Right lobe of liver (tissue), 6 donors: ENCODE measurements at regions not wholly inside any gene's neighbourhood (a gene's known extent, or its start where the extent isn't known, plus 50 kb on each side); places are given as distances from the start of the nearest gene placed in this dataset.

Experiments used
- ATAC-seq, 4 donors: fragments of 200-7000 bp; cut with Tn5 transposase; one replicate each; pipeline ENCODE4 v1.9.1; 2020; ENCODE audit warnings: mild to moderate bottlenecking in 4 of 4, moderate library complexity in 4 of 4
- DNase-seq, 3 donors: peaks; one replicate each; pipeline ENCODE4 v3.0.0-alpha.2; 2020
- H3K27ac ChIP-seq, 3 donors: fragments of 200-600 bp; one replicate each; pipeline ENCODE4 v1.8.0; 2022
- H3K27me3 ChIP-seq, 2 donors: fragments of 200-600 bp; one replicate each; pipeline ENCODE4 v1.8.0; 2022
- H3K36me3 ChIP-seq, 4 donors: fragments of 200-600 bp; sonication (generic) in 1 of 4; one replicate each; pipeline versions ENCODE4 v1.5.1 to v1.8.0; 2017 to 2022; ENCODE audit warnings: control low read depth in 1 of 4
- H3K4me1 ChIP-seq, 4 donors: fragments of 200-600 bp; sonication (generic) in 1 of 4; one replicate each; pipeline versions ENCODE4 v1.5.1 to v1.8.0; 2017 to 2022; ENCODE audit warnings: control low read depth in 1 of 4
- H3K4me3 ChIP-seq, 3 donors: fragments of 200-600 bp; one replicate each; pipeline ENCODE4 v1.8.0; 2022
- H3K9me3 ChIP-seq, 4 donors: fragments of 200-600 bp; sonication (generic) in 1 of 4; one replicate each; pipeline versions ENCODE4 v1.5.1 to v1.8.0; 2017 to 2022; ENCODE audit warnings: control low read depth in 1 of 4
- POLR2A ChIP-seq: fragments of 450-650 bp; IDR thresholded peaks from one replicate; pipeline ENCODE4 v1.6.1; 2017; ENCODE audit warnings: antibody characterized with exemption, mild to moderate bottlenecking
- WGBS: methylation state at CpG from one replicate; pipeline ENCODE4 v1.1.6; 2018; ENCODE audit warnings: low coverage, low lambda C conversion rate; ENCODE audit not compliant: insufficient coverage; ENCODE audit errors: missing lambda C conversion rate; 5-methylcytosine and 5-hydroxymethylcytosine counted together
- intact Hi-C, 2 donors: fragments of 100-400 bp; cut with DNase I; formaldehyde crosslinking; loops; one replicate each; pipeline versions ENCODE4 v1.11.2 to v1.14.1; 2022
- TF ChIP-seq, protein P1 (sequence below), 4 donors: fragments of 200-600 bp in 3 of 4; fragments of 450-650 bp in 1 of 4; IDR thresholded peaks; one replicate each; pipeline versions ENCODE4 v1.5.1 to v1.8.0; 2016 to 2022; ENCODE audit warnings: antibody characterized with exemption in 4 of 4, mild to moderate bottlenecking in 2 of 4
- donor health status: DM: no; HTN: yes; CAD: no.
- donor health status: DM: no; HTN: no; CAD: no.
- donor health status: DM: no; HTN: no; CAD: no.
- donor health status: DM: no; HTN: yes; CAD: no.
- donor health status: DM: no; HTN: yes; CAD: no.

DNA sequence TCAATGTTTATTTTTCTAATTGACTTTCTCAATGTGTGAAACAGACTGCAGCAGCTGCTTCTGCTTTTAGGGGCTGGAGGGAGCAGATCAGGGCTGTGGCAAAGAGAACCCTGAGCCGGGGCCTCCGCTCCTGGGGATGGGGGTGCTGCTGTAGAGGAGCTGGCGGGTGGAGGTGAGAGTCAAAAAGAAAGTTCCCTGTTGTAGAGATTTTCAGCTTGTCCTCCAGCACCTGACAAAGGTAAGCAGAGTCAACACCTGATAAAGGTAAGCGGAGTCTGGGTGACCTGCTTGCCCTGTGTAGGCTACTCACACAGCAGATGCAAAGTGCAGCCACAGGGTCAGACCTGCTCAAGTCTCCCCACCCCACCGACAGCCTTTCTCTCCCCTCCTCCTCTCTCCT, 252.4 kb upstream of the IRX1 start:
- Histone ChIP-seq H3K36me3 (no peaks in the 10 kb centered on the region), H3K4me1 (no peaks in the 10 kb centered on the region), H3K4me3 (no peak overlapping the region), H3K9me3 (no peaks in the 10 kb centered on the region), H3K27ac (no peak overlapping the region), H3K27me3 (no peaks in the 10 kb centered on the region)
- TF ChIP-seq, protein P1, sequence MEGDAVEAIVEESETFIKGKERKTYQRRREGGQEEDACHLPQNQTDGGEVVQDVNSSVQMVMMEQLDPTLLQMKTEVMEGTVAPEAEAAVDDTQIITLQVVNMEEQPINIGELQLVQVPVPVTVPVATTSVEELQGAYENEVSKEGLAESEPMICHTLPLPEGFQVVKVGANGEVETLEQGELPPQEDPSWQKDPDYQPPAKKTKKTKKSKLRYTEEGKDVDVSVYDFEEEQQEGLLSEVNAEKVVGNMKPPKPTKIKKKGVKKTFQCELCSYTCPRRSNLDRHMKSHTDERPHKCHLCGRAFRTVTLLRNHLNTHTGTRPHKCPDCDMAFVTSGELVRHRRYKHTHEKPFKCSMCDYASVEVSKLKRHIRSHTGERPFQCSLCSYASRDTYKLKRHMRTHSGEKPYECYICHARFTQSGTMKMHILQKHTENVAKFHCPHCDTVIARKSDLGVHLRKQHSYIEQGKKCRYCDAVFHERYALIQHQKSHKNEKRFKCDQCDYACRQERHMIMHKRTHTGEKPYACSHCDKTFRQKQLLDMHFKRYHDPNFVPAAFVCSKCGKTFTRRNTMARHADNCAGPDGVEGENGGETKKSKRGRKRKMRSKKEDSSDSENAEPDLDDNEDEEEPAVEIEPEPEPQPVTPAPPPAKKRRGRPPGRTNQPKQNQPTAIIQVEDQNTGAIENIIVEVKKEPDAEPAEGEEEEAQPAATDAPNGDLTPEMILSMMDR (IDR thresholded peaks at IDR 0.05), result no peak
- TF ChIP-seq POLR2A, result no peak
- intact Hi-C loops, result no loop called here
- DNase-seq (peak in 1 of 3 donors; percentile 15), ATAC-seq (no peak)
- 30% methylated on average over 4 of the region's 5 CpGs for WGBS

DNA sequence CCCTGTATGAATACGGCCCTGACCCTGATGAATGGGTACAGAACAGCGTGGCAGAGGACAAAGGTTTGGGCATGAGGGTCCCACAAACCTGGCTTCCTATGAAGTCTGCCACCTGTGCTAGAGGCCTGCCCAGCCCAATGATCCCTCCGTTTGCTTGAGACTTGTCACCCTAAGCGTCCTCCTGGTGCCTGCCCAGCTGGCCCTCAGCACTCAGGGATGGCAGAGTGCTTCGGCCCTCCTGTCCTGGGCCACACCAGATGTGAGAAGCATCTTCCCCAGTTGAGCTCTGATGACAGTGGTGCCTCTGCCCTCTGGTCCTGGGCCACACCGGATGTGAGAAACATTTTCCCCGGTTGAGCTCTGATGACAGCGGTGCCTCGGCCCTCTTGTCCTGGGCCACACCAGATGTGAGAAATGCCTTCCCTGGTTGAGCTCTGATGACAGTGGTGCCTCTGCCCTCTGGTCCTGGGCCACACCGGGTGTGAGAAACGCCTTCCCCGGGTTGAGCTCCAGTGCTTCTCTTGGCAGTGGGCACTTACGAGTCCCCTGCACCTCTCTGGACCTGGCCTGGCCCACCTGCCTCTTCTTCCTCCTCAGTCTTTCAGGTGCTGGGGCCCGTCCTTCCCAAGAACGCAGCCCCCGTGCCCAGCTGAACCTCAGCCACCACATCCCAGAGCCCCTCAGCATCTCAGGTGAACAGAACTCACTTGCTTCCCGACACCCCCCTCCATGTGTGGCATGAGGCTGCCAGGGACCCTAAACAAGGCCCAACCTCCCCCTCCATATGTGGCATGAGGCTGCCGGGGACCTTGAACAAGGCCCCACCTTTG, 253.1 kb upstream of the IRX1 start:
- H3K4me1 ChIP-seq, result no peaks in the 10 kb centered on the region
- intact Hi-C loops, result no loop called here
- no peaks in the 10 kb centered on the region for H3K9me3 ChIP-seq
- no peak for TF ChIP-seq POLR2A
- TF ChIP-seq, protein P1 (IDR thresholded peaks at IDR 0.05), result no peak
- H3K27me3 ChIP-seq, result no peaks in the 10 kb centered on the region
- no peak overlapping the region for H3K4me3 ChIP-seq
- ATAC-seq (no peak), DNase-seq (peak in 1 of 3 donors; percentile 34)
- WGBS, result 54% methylated on average over 7 of the region's 18 CpGs
- no peak overlapping the region for H3K27ac ChIP-seq
- H3K36me3 ChIP-seq, result no peaks in the 10 kb centered on the region

DNA sequence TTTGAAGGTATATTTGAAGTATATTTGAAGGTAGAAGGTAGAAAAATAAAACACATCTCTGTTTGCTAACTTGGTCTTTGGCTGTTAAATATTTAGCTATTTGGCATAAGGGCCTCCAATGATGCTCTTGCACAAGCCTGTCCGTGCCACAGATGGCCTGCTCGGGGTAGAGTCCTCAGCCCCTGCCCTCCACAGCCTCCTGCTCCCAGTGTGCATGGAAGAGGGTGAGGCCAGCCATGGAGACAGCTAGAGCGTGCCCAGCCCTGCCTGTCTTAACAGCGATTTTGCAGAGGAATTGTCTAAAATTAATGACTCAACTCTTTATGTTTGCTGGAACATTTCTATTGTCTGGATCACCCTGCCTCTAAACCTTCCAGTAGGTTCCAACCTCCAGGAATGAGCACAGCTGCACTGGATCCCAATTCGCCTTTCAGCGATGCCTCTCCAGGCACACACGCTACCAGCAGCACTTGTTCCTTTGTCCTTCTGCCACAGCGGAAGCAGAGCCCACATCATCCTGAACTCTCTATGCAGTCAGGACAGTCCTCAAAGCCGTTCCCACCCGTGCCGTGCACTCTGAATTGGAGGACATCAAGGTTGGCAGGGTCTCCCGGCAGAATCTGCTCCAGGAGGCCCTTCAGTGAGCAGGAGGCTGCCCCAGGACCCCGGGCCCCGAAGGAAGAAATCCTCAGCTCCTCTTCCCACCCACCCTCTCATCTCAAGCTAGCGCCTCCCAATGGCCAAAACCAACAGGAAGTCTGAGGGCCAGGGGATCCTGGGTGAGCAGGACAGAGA, 254.0 kb upstream of the IRX1 start:
- DNase-seq (no peak), ATAC-seq (no peak)
- intact Hi-C loops, result no loop called here
- no peaks in the 10 kb centered on the region for H3K36me3 ChIP-seq
- H3K9me3 ChIP-seq, result no peaks in the 10 kb centered on the region
- 74% methylated on average over 10 of the region's 15 CpGs for WGBS
- TF ChIP-seq, protein P1 (IDR thresholded peaks at IDR 0.05), result no peak
- no peak for TF ChIP-seq POLR2A
- H3K27me3 ChIP-seq, result no peaks in the 10 kb centered on the region
- no peak overlapping the region for H3K27ac ChIP-seq
- H3K4me1 ChIP-seq, result no peaks in the 10 kb centered on the region
- no peak overlapping the region for H3K4me3 ChIP-seq

DNA sequence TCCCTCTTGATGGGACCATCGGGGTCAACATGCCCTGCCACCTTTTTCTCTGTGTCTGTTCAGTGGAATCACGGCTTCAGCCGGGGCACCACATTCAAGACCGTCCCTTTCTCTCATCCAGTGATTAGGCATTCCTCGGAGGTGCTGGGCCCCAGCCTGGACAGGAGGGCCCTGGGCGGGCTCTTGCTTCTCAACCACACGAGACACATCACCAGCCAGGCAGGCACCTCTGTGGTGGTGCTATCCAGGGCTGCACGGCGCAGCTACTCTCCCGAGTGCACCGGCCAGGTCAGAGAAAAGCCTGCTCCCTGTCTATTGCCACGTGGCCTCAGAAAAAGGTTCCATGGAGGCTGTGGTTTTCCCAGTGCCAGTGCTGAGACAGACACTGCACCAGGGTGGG, 255.2 kb upstream of the IRX1 start:
- Histone ChIP-seq H3K4me1 (no peaks in the 10 kb centered on the region), H3K4me3 (no peak overlapping the region), H3K27ac (no peak overlapping the region), H3K27me3 (no peaks in the 10 kb centered on the region), H3K9me3 (no peaks in the 10 kb centered on the region), H3K36me3 (no peaks in the 10 kb centered on the region)
- TF ChIP-seq, protein P1 (IDR thresholded peaks at IDR 0.05), result no peak
- no peak for TF ChIP-seq POLR2A
- 40% methylated on average over 1 of the region's 12 CpGs for WGBS
- DNase-seq (no peak), ATAC-seq (no peak)
- intact Hi-C loops, result no loop called here
